ENCODE measurements at regions not wholly inside any gene's neighbourhood (a gene's known extent, or its start where the extent isn't known, plus 50 kb on each side); places are given as distances from the start of the nearest gene placed in this dataset.

- no peak for DNase-seq (ENCODE audit: low read depth)
These were observed 226.7 kb upstream of the MYOCD start for GRCh38 chr17:12438813-12439586.

- no peak for DNase-seq (ENCODE audit: low read depth)
These were observed 220.4 kb upstream of the MYOCD start for GRCh38 chr17:12445331-12445730.

GRCh38 chr17:12457493-12457892 is 208.2 kb upstream of the MYOCD start:
- DNase-seq (ENCODE audit: low read depth), result no peak

GRCh38 chr17:12459736-12460135 is 206.0 kb upstream of the MYOCD start:
- no peak for DNase-seq (ENCODE audit: low read depth)

GRCh38 chr17:12463102-12463501 is 202.6 kb upstream of the MYOCD start:
- peak; percentile 11 for DNase-seq (ENCODE audit: low read depth)

GRCh38 chr17:12472252-12473173 is 193.2 kb upstream of the MYOCD start:
- peak; percentile 6 for DNase-seq (ENCODE audit: low read depth)

GRCh38 chr17:12478311-12478710 is 187.4 kb upstream of the MYOCD start:
- DNase-seq (ENCODE audit: low read depth), result no peak

GRCh38 chr17:12485361-12485906 is 180.3 kb upstream of the MYOCD start:
- DNase-seq (ENCODE audit: low read depth), result peak; percentile 66

- DNase-seq (ENCODE audit: low read depth), result no peak
These were observed 176.4 kb upstream of the MYOCD start for GRCh38 chr17:12489325-12489724.

GRCh38 chr17:12492450-12492849 is 173.2 kb upstream of the MYOCD start:
- no peak for DNase-seq (ENCODE audit: low read depth)

- DNase-seq (ENCODE audit: low read depth), result no peak
These were observed 159.8 kb upstream of the MYOCD start for GRCh38 chr17:12505866-12506265.

GRCh38 chr17:12507026-12507595 is 158.6 kb upstream of the MYOCD start:
- DNase-seq (ENCODE audit: low read depth), result no peak

GRCh38 chr17:12509801-12510200 is 155.9 kb upstream of the MYOCD start:
- peak; percentile 75 for DNase-seq (ENCODE audit: low read depth)

GRCh38 chr17:12510535-12510934 is 155.2 kb upstream of the MYOCD start:
- DNase-seq (ENCODE audit: low read depth), result peak; percentile 65

- DNase-seq (ENCODE audit: low read depth), result peak; percentile 49
These were observed 152.9 kb upstream of the MYOCD start for GRCh38 chr17:12512694-12513355.

GRCh38 chr17:12514596-12514995 is 151.1 kb upstream of the MYOCD start:
- DNase-seq (ENCODE audit: low read depth), result no peak

- peak; percentile 87 for DNase-seq (ENCODE audit: low read depth)
These were observed 145.6 kb upstream of the MYOCD start for GRCh38 chr17:12519956-12520594.

- DNase-seq (ENCODE audit: low read depth), result no peak
These were observed 144.3 kb upstream of the MYOCD start for GRCh38 chr17:12521416-12521815.

GRCh38 chr17:12522336-12522735 is 143.4 kb upstream of the MYOCD start:
- DNase-seq (ENCODE audit: low read depth), result peak; percentile 86

GRCh38 chr17:12522743-12523183 is 142.9 kb upstream of the MYOCD start:
- DNase-seq (ENCODE audit: low read depth), result peak; percentile 98

GRCh38 chr17:12523244-12523643 is 142.4 kb upstream of the MYOCD start:
- no peak for DNase-seq (ENCODE audit: low read depth)

Measured in M059J (cell line).